HG02870 (cell line): ENCODE measurements at regions not wholly inside any gene's neighbourhood (a gene's known extent, or its start where the extent isn't known, plus 50 kb on each side); places are given as distances from the start of the nearest gene placed in this dataset.
"Not testable (repeated sequence)": the region's sequence is repeated elsewhere in the genome, so short reads cannot be mapped to it uniquely, and the experiment has no call there.

Experiments used
- ATAC-seq: cut with Tn5 transposase; IDR thresholded peaks from one replicate; pipeline ENCODE4 v1.9.1; 2021; ENCODE audit warnings: mild to moderate bottlenecking, moderate library complexity; ENCODE audit not compliant: unreplicated experiment

- ATAC-seq: no peak
Observed at GRCh38 chrX:43345166-43345565, 310.9 kb upstream of the MAOA start.

DNA sequence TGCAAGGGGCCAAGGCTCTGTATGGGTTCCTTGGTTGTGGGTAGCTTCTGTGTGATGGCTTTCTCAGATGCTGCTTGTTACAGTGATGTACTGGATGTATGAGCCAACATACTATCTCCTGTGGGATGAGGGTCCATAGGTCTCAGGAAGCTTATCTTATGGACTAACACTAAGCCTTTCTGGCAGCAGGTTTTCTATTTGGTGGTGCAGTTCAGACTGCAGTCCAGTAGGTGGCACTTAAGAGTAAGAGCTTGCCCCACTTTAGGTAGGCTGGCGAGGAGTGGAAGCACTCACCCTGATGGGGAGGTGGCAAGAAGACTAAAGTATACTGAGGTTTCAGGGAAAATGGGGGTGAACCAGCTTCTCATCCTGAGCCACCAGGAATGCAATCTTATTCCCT lies 306.7 kb upstream of the MAOA start:
- peak; percentile 51 for ATAC-seq

DNA sequence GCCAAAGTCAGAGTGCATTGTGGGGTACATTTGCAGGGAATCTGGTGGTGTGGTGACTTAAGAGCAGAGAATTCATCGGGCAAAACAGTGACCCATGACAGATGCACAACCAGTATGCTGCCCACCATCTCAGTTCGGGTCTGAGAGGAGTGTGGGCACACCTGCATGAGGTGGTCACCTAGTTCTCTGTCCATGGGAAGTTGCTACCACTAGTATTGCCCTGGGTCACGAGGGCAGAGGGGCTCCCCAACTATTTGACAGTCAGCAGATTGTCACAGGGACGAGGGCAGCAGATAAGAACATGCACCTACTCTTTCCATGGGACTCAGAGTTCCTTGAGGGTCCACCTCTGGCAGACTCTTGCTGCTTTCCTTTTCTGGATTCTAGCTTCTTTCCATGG lies 305.2 kb upstream of the MAOA start:
- no peak for ATAC-seq

- ATAC-seq: no peak
Observed at GRCh38 chrX:43357741-43358140, 298.4 kb upstream of the MAOA start.

DNA sequence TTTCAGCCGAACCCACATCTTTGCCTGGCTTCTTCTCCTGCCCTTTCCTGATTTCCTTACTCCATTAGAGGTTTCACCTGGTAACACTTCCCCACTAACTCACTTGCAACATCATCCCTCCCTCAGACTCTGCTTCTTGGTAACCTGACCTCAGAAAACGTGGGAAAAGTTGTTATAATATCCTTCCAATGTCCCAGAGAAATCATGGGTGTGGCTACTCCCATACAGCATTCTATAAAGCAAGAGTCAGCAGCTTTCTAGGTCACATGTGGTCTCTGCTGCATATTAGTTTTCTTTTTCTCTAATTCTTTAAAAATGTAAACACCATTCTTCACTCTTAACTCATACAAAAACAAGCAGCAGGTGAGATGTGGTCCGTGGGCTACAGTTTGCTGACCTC lies 283.1 kb upstream of the MAOA start:
- no peak for ATAC-seq

DNA sequence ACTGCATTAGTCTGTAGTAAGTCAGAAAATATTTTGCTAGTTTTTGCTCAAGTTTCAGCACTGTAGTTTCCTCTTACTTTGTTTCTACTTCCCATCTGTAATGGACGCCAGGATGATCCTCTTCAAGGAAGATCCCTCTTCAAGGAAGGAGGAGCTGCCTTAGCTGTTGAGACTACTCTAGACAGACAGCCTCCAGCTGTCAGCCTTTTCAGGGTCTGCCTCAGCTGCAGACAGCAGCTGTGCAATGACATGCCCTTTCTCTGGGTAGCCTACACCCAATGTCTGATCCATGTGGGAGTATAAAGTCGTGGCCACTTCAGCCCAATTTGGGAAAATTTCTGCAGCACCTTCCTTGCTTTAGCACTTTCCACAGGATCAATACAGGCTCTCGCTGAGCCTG lies 281.0 kb upstream of the MAOA start:
- no peak for ATAC-seq

DNA sequence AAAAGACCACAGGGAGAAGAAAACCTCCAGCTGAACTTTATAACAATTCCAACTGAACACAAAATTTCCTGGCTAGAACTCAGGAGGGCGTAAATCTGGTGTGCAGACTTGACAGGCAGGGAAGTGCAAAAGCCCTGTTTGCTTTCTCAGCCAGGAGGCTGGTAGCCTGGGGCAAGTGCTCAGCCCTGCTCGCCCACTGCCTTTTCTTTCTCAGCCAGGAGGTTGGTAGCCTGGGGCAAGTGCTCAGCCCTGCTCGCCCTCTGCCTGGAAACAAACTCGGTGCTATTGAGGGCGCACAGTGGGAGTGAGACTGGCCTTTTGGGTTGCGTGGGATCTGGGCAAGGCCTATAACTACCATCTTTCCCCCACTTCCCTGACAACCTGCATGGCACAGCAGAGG lies 275.4 kb upstream of the MAOA start:
- no peak for ATAC-seq

- ATAC-seq: no peak
Observed at GRCh38 chrX:43386875-43387274, 269.2 kb upstream of the MAOA start.

DNA sequence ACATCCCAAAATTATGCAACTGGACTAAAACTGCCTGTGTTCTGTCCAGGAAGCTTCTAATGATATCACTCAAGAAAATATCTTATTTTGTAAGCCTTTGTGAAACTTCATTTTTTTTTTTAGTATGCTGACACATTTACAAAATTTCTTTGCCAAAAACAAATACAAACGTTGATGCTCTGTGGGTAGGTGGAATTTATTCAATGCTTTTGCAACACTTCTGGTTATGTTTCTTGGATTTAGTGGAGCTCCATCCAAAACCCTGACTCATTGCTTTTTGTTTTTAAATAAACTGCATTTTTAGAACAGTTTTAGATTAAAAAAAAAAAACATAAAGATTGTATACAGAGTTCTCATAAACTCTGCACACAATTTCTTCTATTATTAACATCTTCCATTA lies 250.9 kb upstream of the MAOA start:
- no peak for ATAC-seq

- no peak for ATAC-seq
Observed at GRCh38 chrX:43423876-43424275, 232.2 kb upstream of the MAOA start.

- no peak for ATAC-seq
Observed at GRCh38 chrX:43436517-43436916, 219.6 kb upstream of the MAOA start.

DNA sequence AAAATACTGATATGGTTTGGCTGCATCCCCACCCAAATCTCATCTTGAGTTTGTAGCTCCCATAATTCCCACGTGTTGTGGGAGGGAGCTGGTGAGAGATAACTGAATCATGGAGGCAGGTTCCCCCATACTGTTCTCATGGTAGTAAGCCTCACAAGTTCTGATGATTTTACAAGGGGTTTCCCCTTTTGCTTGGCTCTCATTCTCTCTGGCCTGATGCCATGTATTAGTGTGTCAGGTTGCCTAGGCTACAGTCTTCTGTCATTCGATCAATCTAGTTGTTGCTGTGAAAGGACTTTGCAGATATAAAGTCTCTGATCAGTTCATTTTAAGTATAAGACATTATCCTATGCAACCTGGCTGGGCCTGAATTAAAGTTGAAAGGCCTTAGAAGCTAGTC lies 209.3 kb upstream of the MAOA start:
- ATAC-seq: no peak

- ATAC-seq: no peak
Observed at GRCh38 chrX:43448688-43449087, 207.4 kb upstream of the MAOA start.

GRCh38 chrX:43450355-43450754 lies 205.7 kb upstream of the MAOA start:
- no peak for ATAC-seq

DNA sequence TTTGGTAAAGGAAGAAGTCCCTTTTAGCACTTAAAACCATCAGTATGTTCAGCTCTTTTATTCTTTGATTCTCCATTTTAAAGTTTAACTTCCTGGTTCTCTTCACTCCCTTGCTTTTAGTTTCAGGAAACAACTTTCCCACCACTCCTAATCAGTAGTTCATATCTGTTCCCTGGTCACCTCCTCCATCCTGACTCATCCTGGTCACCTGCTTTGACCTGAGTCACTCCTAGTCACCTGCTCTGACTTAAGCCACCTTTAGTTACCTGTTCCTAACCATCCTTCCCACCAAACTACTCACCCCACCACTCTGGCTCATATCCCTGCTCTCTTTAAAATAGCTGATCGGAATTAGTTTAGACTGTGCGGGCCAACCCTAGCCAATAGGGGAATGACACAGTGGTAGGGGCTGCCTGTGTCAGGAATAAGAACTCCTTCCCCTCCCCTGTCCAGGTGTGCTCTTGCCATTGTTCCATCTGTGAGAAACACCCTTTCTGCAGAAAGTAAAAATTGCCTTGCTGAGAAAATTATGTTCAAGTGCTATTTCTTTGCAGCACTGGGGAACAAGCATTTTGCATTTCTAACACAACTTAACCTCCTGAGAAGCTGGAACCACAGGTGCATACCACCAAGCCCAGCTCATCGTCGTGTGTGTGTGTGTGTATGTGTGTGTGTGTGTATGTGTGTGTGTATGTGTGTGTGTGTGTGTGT lies 204.0 kb upstream of the MAOA start:
- ATAC-seq: not testable (repeated sequence)

- ATAC-seq: no peak
Observed at GRCh38 chrX:43456063-43456462, 200.0 kb upstream of the MAOA start.

- no peak for ATAC-seq
Observed at GRCh38 chrX:43456906-43457305, 199.2 kb upstream of the MAOA start.

- no peak for ATAC-seq
Observed at GRCh38 chrX:43467608-43468234, 188.4 kb upstream of the MAOA start.

- ATAC-seq: no peak
Observed at GRCh38 chrX:43469391-43470054, 186.6 kb upstream of the MAOA start.

- no peak for ATAC-seq
Observed at GRCh38 chrX:43474321-43474720, 181.8 kb upstream of the MAOA start.

GRCh38 chrX:43479070-43479469 lies 177.0 kb upstream of the MAOA start:
- no peak for ATAC-seq

DNA sequence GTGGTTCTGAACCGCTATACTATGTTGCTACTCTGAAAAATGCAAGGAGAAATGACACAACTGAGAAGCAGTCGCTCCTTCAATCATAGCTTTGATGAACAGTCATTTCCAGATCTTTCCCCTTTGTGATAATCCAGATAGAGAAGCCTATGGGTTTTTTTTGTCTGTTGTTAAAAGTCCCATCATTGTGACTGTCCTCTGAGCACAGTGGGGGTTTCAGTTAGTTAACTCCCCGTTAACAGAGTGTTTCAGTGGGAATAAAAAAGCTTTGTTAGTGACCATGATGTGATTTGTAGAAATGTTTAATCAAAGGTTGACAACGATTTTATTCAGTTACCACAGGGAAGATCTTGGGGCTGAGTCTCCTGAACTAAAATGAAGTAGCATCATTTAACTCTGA lies 176.2 kb upstream of the MAOA start:
- no peak for ATAC-seq
